H9 (cell line): ENCODE measurements at regions not wholly inside any gene's neighbourhood (a gene's known extent, or its start where the extent isn't known, plus 50 kb on each side); places are given as distances from the start of the nearest gene placed in this dataset.

Experiments
- DNase-seq: peaks from one replicate; pipeline ENCODE4 v3.0.0-alpha.2; 2017
- H2AFZ ChIP-seq: one replicate; pipeline ENCODE4 v1.6.1; 2013; ENCODE audit warnings: mild to moderate bottlenecking, low read length, control low read depth, moderate library complexity
- H2AK5ac ChIP-seq: 2 replicates; pipeline ENCODE4 v1.6.1; 2013; ENCODE audit warnings: low read length, control low read depth, mixed read lengths; ENCODE audit not compliant: insufficient read length
- H2BK120ac ChIP-seq: one replicate; pipeline ENCODE4 v1.6.1; 2013; ENCODE audit warnings: low read depth, mild to moderate bottlenecking, low read length, control low read depth, inconsistent platforms; ENCODE audit not compliant: poor library complexity, severe bottlenecking
- H2BK12ac ChIP-seq: 2 replicates; pipeline ENCODE4 v1.6.1; 2013; ENCODE audit warnings: low read length, control low read depth, mixed read lengths, low read depth; ENCODE audit not compliant: insufficient read length
- H2BK15ac ChIP-seq: 2 replicates; pipeline ENCODE4 v1.6.1; 2013; ENCODE audit warnings: low read depth, low read length, control low read depth
- H2BK20ac ChIP-seq: one replicate; pipeline ENCODE4 v1.6.1; 2013; ENCODE audit warnings: low read depth, mild to moderate bottlenecking, low read length, control low read depth, inconsistent platforms; ENCODE audit not compliant: poor library complexity, severe bottlenecking
- H2BK5ac ChIP-seq: 2 replicates; pipeline ENCODE4 v1.6.1; 2013; ENCODE audit warnings: low read length, control low read depth, mixed read lengths; ENCODE audit not compliant: insufficient read length
- H3K14ac ChIP-seq: 2 replicates; pipeline ENCODE4 v1.6.1; 2013; ENCODE audit warnings: low read length, control low read depth; ENCODE audit not compliant: insufficient read depth
- H3K18ac ChIP-seq: 2 replicates; pipeline ENCODE4 v1.6.1; 2013; ENCODE audit warnings: low read depth, mild to moderate bottlenecking, mixed read lengths, low read length, control low read depth; ENCODE audit not compliant: insufficient read length
- H3K23ac ChIP-seq: 2 replicates; pipeline ENCODE4 v1.6.1; 2013; ENCODE audit warnings: low read length, control low read depth, mixed read lengths, low read depth; ENCODE audit not compliant: insufficient read length
- H3K23me2 ChIP-seq: 2 replicates; pipeline ENCODE4 v1.6.1; 2013; ENCODE audit warnings: low read depth, mild to moderate bottlenecking, mixed read lengths, low read length, control low read depth; ENCODE audit not compliant: insufficient read length, poor library complexity, severe bottlenecking
- H3K27ac ChIP-seq: 2 replicates; pipeline ENCODE4 v1.5.1; 2013; ENCODE audit warnings: low read length, control low read depth, mixed read lengths, low read depth; ENCODE audit not compliant: insufficient read length
- H3K27me3 ChIP-seq: 2 replicates; pipeline ENCODE4 v1.6.1; 2013; ENCODE audit warnings: low read length, control low read depth, inconsistent platforms; ENCODE audit not compliant: insufficient read depth
- H3K4ac ChIP-seq: 2 replicates; pipeline ENCODE4 v1.6.1; 2013; ENCODE audit warnings: low read depth, mild to moderate bottlenecking, control low read depth, inconsistent platforms, low read length, moderate library complexity
- H3K4me1 ChIP-seq: 2 replicates; pipeline ENCODE4 v1.6.1; 2013; ENCODE audit warnings: low read length, control low read depth, inconsistent platforms; ENCODE audit not compliant: insufficient read depth
- H3K4me2 ChIP-seq: 2 replicates; pipeline ENCODE4 v1.6.1; 2013; ENCODE audit warnings: low read length, control low read depth, mixed read lengths; ENCODE audit not compliant: insufficient read length, insufficient read depth
- H3K56ac ChIP-seq: 2 replicates; pipeline ENCODE4 v1.6.1; 2013; ENCODE audit warnings: low read depth, mild to moderate bottlenecking, mixed read lengths, low read length, control low read depth; ENCODE audit not compliant: insufficient read length
- H3K79me1 ChIP-seq: 2 replicates; pipeline ENCODE4 v1.6.1; 2013; ENCODE audit warnings: low read depth, mild to moderate bottlenecking, moderate library complexity, low read length, control low read depth, inconsistent platforms; ENCODE audit not compliant: insufficient read depth, poor library complexity, severe bottlenecking
- H3K79me2 ChIP-seq: 2 replicates; pipeline ENCODE4 v1.6.1; 2013; ENCODE audit warnings: low read length, control low read depth, inconsistent platforms; ENCODE audit not compliant: insufficient read depth
- H3K9ac ChIP-seq: 2 replicates; pipeline ENCODE4 v1.6.1; 2013; ENCODE audit warnings: low read length, control low read depth, mixed read lengths; ENCODE audit not compliant: insufficient read length; ENCODE audit errors: extremely low read depth
- H3K9me3 ChIP-seq: one replicate; pipeline ENCODE4 v1.6.1; 2013; ENCODE audit warnings: low read depth, low read length, inconsistent platforms; ENCODE audit not compliant: control insufficient read depth
- H3T11ph ChIP-seq: one replicate; pipeline ENCODE4 v1.6.1; 2013; ENCODE audit warnings: mild to moderate bottlenecking, low read length, control low read depth, inconsistent platforms
- H4K20me1 ChIP-seq: one replicate; pipeline ENCODE4 v1.6.1; 2013; ENCODE audit not compliant: control insufficient read depth, insufficient read length, insufficient read depth
- H4K5ac ChIP-seq: 2 replicates; pipeline ENCODE4 v1.6.1; 2013; ENCODE audit warnings: low read depth, mild to moderate bottlenecking, mixed read lengths, low read length, control low read depth; ENCODE audit not compliant: insufficient read length
- H4K8ac ChIP-seq: replicated peaks from 2 replicates; pipeline ENCODE4 v1.6.1; 2013; ENCODE audit warnings: low read length, control low read depth, mixed read lengths, low read depth; ENCODE audit not compliant: insufficient read length
- H4K91ac ChIP-seq: 2 replicates; pipeline ENCODE4 v1.6.1; 2013; ENCODE audit warnings: low read depth, mild to moderate bottlenecking, moderate library complexity, mixed read lengths, low read length, control low read depth; ENCODE audit not compliant: insufficient read length
- H3K27ac Mint-ChIP-seq, 3 experiments: 2 replicates in 2 of 3; 3 replicates in 1 of 3; pipeline ENCODE4 v1.8.0; 2020 to 2021; ENCODE audit warnings: mixed read lengths in 3 of 3, mild to moderate bottlenecking in 1 of 3, moderate library complexity in 1 of 3
- H3K27me3 Mint-ChIP-seq: 2 replicates; pipeline ENCODE4 v1.8.0; 2021; ENCODE audit warnings: low read depth, mild to moderate bottlenecking, moderate library complexity, mixed read lengths
- H3K36me3 Mint-ChIP-seq, 3 experiments: 2 replicates in 2 of 3; 3 replicates in 1 of 3; pipeline ENCODE4 v1.8.0; 2020 to 2021; ENCODE audit warnings: low read depth in 3 of 3, mixed read lengths in 3 of 3; ENCODE audit not compliant: insufficient read depth in 1 of 3
- H3K4me1 Mint-ChIP-seq, 2 experiments: 2 replicates each; pipeline ENCODE4 v1.8.0; 2020; ENCODE audit warnings: mixed read lengths in 2 of 2
- H3K4me3 Mint-ChIP-seq, 2 experiments: 2 replicates in 1 of 2; 3 replicates in 1 of 2; pipeline ENCODE4 v1.8.0; 2020 to 2021; ENCODE audit warnings: mild to moderate bottlenecking in 2 of 2, mixed read lengths in 2 of 2, moderate library complexity in 1 of 2
- H3K9me3 Mint-ChIP-seq, 2 experiments: 2 replicates in 1 of 2; 3 replicates in 1 of 2; pipeline ENCODE4 v1.8.0; 2020; ENCODE audit warnings: mild to moderate bottlenecking in 2 of 2, mixed read lengths in 2 of 2, moderate library complexity in 1 of 2
- WGBS: extraction: QIAGEN DNeasy Blood & Tissue Kit; methylation state at CpG from one replicate; pipeline ENCODE4 v1.1.7; 2013; ENCODE audit warnings: missing lambda C conversion rate, low lambda C conversion rate, mixed read lengths; ENCODE audit not compliant: insufficient read length; ENCODE audit errors: extremely low coverage; 5-methylcytosine and 5-hydroxymethylcytosine counted together
- TF ChIP-seq, protein P1 (sequence below): fragments of 200-600 bp; sonication (generic); conservative IDR thresholded peaks from 3 replicates; pipeline ENCODE4 v1.8.0; 2021; ENCODE audit warnings: antibody characterized with exemption, mild to moderate bottlenecking

DNA sequence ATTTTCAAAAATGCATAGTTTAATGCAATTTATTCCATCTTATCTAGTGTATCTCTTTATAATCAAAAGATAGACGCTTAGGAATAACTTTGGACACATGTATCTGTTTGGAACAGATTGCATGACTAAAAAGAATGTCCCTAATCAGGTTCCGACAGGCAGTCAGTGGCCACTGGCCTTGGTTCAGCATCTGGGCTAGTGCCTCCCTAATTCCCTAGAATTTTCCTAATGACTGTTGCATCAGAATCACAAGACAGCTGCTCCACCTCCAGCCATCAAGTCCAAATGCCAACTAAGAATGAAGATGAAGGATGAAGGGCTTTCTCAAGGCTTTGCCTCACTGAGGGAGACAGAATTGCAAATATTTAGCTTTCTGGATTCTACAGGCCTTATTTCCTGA lies 173.8 kb downstream of the EFNB2 start:
- no CpG with 5 or more reads among the region's 2 CpGs for WGBS

More for the DNA sequence above, 173.8 kb downstream of the EFNB2 start:
- peaks cover 12% of the 10 kb centered on the region for H3K27me3 Mint-ChIP-seq
- H4K5ac ChIP-seq: no peak overlapping the region
- DNase-seq: no peak
- H2AFZ ChIP-seq: no peak overlapping the region
- no peak overlapping the region for H3T11ph ChIP-seq
- no peaks in the 10 kb centered on the region for H3K27me3 ChIP-seq
- H3K23ac ChIP-seq: no peak overlapping the region
- H3K9ac ChIP-seq: no peak overlapping the region
- no peak overlapping the region for H2BK120ac ChIP-seq
- no peaks in the 10 kb centered on the region for H3K79me1 ChIP-seq
- H3K18ac ChIP-seq: no peak overlapping the region
- peaks cover 0 to 7% of the 10 kb centered on the region in 2 experiments; a peak in 3 of 5 replicates for H3K9me3 Mint-ChIP-seq
- H2BK15ac ChIP-seq: no peak overlapping the region
- no peaks in the 10 kb centered on the region for H4K20me1 ChIP-seq
- H3K14ac ChIP-seq: no peak overlapping the region
- H3K4ac ChIP-seq: no peak overlapping the region
- no peak overlapping the region for H4K91ac ChIP-seq
- H3K27ac Mint-ChIP-seq: no peak overlapping the region
- H3K9me3 ChIP-seq: no peaks in the 10 kb centered on the region
- H3K56ac ChIP-seq: no peak overlapping the region
- H3K36me3 Mint-ChIP-seq: peaks cover 0 to 9% (median 4%) of the 10 kb centered on the region in 3 experiments; a peak in 4 of 7 replicates
- H3K4me2 ChIP-seq: no peak overlapping the region
- H2BK12ac ChIP-seq: no peak overlapping the region
- no peak overlapping the region for H2AK5ac ChIP-seq
- TF ChIP-seq, protein P1, sequence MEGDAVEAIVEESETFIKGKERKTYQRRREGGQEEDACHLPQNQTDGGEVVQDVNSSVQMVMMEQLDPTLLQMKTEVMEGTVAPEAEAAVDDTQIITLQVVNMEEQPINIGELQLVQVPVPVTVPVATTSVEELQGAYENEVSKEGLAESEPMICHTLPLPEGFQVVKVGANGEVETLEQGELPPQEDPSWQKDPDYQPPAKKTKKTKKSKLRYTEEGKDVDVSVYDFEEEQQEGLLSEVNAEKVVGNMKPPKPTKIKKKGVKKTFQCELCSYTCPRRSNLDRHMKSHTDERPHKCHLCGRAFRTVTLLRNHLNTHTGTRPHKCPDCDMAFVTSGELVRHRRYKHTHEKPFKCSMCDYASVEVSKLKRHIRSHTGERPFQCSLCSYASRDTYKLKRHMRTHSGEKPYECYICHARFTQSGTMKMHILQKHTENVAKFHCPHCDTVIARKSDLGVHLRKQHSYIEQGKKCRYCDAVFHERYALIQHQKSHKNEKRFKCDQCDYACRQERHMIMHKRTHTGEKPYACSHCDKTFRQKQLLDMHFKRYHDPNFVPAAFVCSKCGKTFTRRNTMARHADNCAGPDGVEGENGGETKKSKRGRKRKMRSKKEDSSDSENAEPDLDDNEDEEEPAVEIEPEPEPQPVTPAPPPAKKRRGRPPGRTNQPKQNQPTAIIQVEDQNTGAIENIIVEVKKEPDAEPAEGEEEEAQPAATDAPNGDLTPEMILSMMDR: no peak
- H3K4me1 ChIP-seq: no peaks in the 10 kb centered on the region
- no peaks in the 10 kb centered on the region for H3K23me2 ChIP-seq
- no peak overlapping the region for H3K4me3 Mint-ChIP-seq
- peaks cover 5 to 10% of the 10 kb centered on the region in 2 experiments for H3K4me1 Mint-ChIP-seq
- H3K27ac ChIP-seq: no peak overlapping the region
- no peak overlapping the region for H2BK20ac ChIP-seq
- no peak overlapping the region for H2BK5ac ChIP-seq
- no peak overlapping the region for H4K8ac ChIP-seq
- no peaks in the 10 kb centered on the region for H3K79me2 ChIP-seq
